NB4 (cell line): ENCODE measurements at regions not wholly inside any gene's neighbourhood (a gene's known extent, or its start where the extent isn't known, plus 50 kb on each side); places are given as distances from the start of the nearest gene placed in this dataset.

Experiments
- MYC ChIP-seq: IDR thresholded peaks from 2 replicates; pipeline ENCODE4 v1.6.1; 2011; ENCODE audit warnings: low read depth, low read length
- TF ChIP-seq, protein P1 (sequence below): IDR thresholded peaks from one replicate; pipeline ENCODE4 v1.5.1; 2012; ENCODE audit warnings: low read depth, low read length

DNA sequence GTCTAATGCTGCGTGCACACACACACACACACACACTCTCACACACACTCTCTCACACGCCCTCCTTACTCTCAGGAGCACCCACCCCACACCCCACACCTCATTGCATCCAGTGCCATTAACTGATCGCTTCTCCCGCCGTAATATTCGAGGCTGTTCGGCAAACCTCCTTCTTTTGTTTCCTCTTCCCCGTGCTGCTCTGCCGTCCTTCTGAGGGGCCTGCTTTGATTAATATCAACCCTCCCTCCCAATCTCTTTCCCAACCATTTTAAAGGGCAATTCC lies 156.2 kb upstream of the TNRC6C start:
- no peak for TF ChIP-seq MYC
- TF ChIP-seq, protein P1, sequence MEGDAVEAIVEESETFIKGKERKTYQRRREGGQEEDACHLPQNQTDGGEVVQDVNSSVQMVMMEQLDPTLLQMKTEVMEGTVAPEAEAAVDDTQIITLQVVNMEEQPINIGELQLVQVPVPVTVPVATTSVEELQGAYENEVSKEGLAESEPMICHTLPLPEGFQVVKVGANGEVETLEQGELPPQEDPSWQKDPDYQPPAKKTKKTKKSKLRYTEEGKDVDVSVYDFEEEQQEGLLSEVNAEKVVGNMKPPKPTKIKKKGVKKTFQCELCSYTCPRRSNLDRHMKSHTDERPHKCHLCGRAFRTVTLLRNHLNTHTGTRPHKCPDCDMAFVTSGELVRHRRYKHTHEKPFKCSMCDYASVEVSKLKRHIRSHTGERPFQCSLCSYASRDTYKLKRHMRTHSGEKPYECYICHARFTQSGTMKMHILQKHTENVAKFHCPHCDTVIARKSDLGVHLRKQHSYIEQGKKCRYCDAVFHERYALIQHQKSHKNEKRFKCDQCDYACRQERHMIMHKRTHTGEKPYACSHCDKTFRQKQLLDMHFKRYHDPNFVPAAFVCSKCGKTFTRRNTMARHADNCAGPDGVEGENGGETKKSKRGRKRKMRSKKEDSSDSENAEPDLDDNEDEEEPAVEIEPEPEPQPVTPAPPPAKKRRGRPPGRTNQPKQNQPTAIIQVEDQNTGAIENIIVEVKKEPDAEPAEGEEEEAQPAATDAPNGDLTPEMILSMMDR = no peak
